ENCODE measurements at regions not wholly inside any gene's neighbourhood (a gene's known extent, or its start where the extent isn't known, plus 50 kb on each side); places are given as distances from the start of the nearest gene placed in this dataset.

GRCh38 chrX:112997991-112998390 is 157.4 kb upstream of the AMOT start:
- H3K27ac Mint-ChIP-seq (ENCODE audit: low read depth, unreplicated experiment) = no peak overlapping the region
- ChIA-PET POLR2A (no interaction called here), CTCF (interaction anchor here (0.6 kb wide), 1 partner anchor 125 kb away, joined by 3 read pairs; no protein-coding TSS in a partner anchor)
- DNase-seq (ENCODE audit: unreplicated experiment) = no peak
- H3K36me3 Mint-ChIP-seq (ENCODE audit: insufficient read depth, unreplicated experiment) = no peaks in the 10 kb centered on the region
- no peaks in the 10 kb centered on the region for H3K9me3 Mint-ChIP-seq (ENCODE audit: unreplicated experiment)
- H3K4me3 Mint-ChIP-seq (ENCODE audit: unreplicated experiment) = no peak overlapping the region
- TF ChIP-seq CTCF (IDR thresholded peaks at IDR 0.05; ENCODE audit: unreplicated experiment) = no peak
- intact Hi-C loops (cut with micrococcal nuclease) = no loop called here
- BruUV-seq (replicated peaks) = no TSS peak
- no peaks in the 10 kb centered on the region for H3K4me1 Mint-ChIP-seq (ENCODE audit: insufficient read depth, unreplicated experiment)
- H3K27me3 Mint-ChIP-seq (ENCODE audit: insufficient read depth, unreplicated experiment) = peaks cover 61% of the 10 kb centered on the region

GRCh38 chrX:112991801-112992200 is 151.2 kb upstream of the AMOT start:
- POLR2A ChIA-PET = no interaction called here
- Mint-ChIP-seq H3K27ac (ENCODE audit: low read depth, unreplicated experiment) (no peak overlapping the region), H3K4me3 (ENCODE audit: unreplicated experiment) (no peak overlapping the region), H3K27me3 (ENCODE audit: insufficient read depth, unreplicated experiment) (peaks cover 27% of the 10 kb centered on the region), H3K4me1 (ENCODE audit: insufficient read depth, unreplicated experiment) (no peaks in the 10 kb centered on the region), H3K9me3 (ENCODE audit: unreplicated experiment) (no peaks in the 10 kb centered on the region), H3K36me3 (ENCODE audit: insufficient read depth, unreplicated experiment) (no peaks in the 10 kb centered on the region)
- CTCF ChIA-PET = no interaction called here
- BruUV-seq (replicated peaks) = no TSS peak
- intact Hi-C loops (cut with micrococcal nuclease) = no loop called here
- no peak for TF ChIP-seq CTCF (IDR thresholded peaks at IDR 0.05; ENCODE audit: unreplicated experiment)
- no peak for DNase-seq (ENCODE audit: unreplicated experiment)

GRCh38 chrX:112979879-112980278 is 139.2 kb upstream of the AMOT start:
- ChIA-PET CTCF (no interaction called here), POLR2A (no interaction called here)
- intact Hi-C loops (cut with micrococcal nuclease) = no loop called here
- Mint-ChIP-seq H3K4me3 (ENCODE audit: unreplicated experiment) (no peak overlapping the region), H3K4me1 (ENCODE audit: insufficient read depth, unreplicated experiment) (no peaks in the 10 kb centered on the region), H3K27me3 (ENCODE audit: insufficient read depth, unreplicated experiment) (peaks cover 37% of the 10 kb centered on the region), H3K9me3 (ENCODE audit: unreplicated experiment) (no peaks in the 10 kb centered on the region), H3K27ac (ENCODE audit: low read depth, unreplicated experiment) (no peak overlapping the region), H3K36me3 (ENCODE audit: insufficient read depth, unreplicated experiment) (peaks cover 6% of the 10 kb centered on the region)
- no peak for DNase-seq (ENCODE audit: unreplicated experiment)
- no TSS peak for BruUV-seq (replicated peaks)
- no peak for TF ChIP-seq CTCF (IDR thresholded peaks at IDR 0.05; ENCODE audit: unreplicated experiment)

GRCh38 chrX:112968351-112969133 is 127.9 kb upstream of the AMOT start:
- Mint-ChIP-seq H3K27me3 (ENCODE audit: insufficient read depth, unreplicated experiment) (peaks cover 25% of the 10 kb centered on the region), H3K9me3 (ENCODE audit: unreplicated experiment) (no peaks in the 10 kb centered on the region), H3K36me3 (ENCODE audit: insufficient read depth, unreplicated experiment) (no peaks in the 10 kb centered on the region), H3K4me1 (ENCODE audit: insufficient read depth, unreplicated experiment) (peaks cover 16% of the 10 kb centered on the region), H3K27ac (ENCODE audit: low read depth, unreplicated experiment) (no peak overlapping the region), H3K4me3 (ENCODE audit: unreplicated experiment) (no peak overlapping the region)
- intact Hi-C loops (cut with micrococcal nuclease) = no loop called here
- TF ChIP-seq CTCF (IDR thresholded peaks at IDR 0.05; ENCODE audit: unreplicated experiment) = no peak
- ChIA-PET CTCF (interaction anchor here (0.6 kb wide), 1 partner anchor 8 kb away, joined by 3 read pairs; no protein-coding TSS in a partner anchor), POLR2A (interaction anchor here (0.8 kb wide), 1 partner anchor 114 kb away, joined by 3 read pairs; no protein-coding TSS in a partner anchor)
- DNase-seq (ENCODE audit: unreplicated experiment) = peak; percentile 9
- no TSS peak for BruUV-seq (replicated peaks)
